ENCODE measurements at regions not wholly inside any gene's neighbourhood (a gene's known extent, or its start where the extent isn't known, plus 50 kb on each side); places are given as distances from the start of the nearest gene placed in this dataset.

DNA sequence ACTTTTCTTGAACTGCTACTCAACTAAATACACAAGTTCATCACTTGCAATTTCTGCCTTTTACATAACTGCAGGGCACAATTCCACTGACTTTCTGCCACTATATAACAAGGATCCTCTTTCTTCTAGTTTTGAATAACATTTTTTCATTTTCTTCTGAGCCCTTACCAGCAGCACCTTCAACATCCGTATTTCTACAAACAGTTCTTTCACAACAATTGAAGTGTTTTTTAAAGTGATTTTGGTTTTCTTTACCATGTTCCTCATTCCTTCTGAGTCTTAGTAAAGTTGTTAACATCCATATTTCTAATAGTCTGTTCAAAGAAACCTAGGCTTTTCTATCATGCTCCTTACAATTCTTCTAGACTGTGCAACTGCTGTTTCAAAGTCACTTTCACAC, 127.2 kb upstream of the PITX1 start:
- Histone ChIP-seq H3K36me3 (no peaks in the 10 kb centered on the region), H3K27me3 (no peaks in the 10 kb centered on the region), H3K9me3 (peaks cover 4 to 11% of the 10 kb centered on the region in 2 donors), H3K27ac (no peak overlapping the region), H3K4me1 (no peaks in the 10 kb centered on the region), H3K4me3 (no peak overlapping the region)
- in situ Hi-C loops (cut with MboI; ENCODE audit: low pct_ligation_motif_present in 1 of 4, low pct_unique_long_range_greater_than_20kb in 1 of 4, low sequenced_read_pairs in 3 of 4) (no loop called here), intact Hi-C loops (cut with DNase I; ENCODE audit: low total_unique reads) (no loop called here)
- WGBS, 2 donors (ENCODE audit: low coverage in 1 of 2): 41 to 57% methylated on average over 1 of the region's 1 CpG
- no peak for DNase-seq
- TF ChIP-seq EP300 (IDR thresholded peaks at IDR 0.05; ENCODE audit: low read depth): no peak
- TF ChIP-seq POLR2AphosphoS5 (IDR thresholded peaks at IDR 0.05): no peak
- no peak for TF ChIP-seq POLR2A (IDR thresholded peaks at IDR 0.05)
- TF ChIP-seq, protein P1, sequence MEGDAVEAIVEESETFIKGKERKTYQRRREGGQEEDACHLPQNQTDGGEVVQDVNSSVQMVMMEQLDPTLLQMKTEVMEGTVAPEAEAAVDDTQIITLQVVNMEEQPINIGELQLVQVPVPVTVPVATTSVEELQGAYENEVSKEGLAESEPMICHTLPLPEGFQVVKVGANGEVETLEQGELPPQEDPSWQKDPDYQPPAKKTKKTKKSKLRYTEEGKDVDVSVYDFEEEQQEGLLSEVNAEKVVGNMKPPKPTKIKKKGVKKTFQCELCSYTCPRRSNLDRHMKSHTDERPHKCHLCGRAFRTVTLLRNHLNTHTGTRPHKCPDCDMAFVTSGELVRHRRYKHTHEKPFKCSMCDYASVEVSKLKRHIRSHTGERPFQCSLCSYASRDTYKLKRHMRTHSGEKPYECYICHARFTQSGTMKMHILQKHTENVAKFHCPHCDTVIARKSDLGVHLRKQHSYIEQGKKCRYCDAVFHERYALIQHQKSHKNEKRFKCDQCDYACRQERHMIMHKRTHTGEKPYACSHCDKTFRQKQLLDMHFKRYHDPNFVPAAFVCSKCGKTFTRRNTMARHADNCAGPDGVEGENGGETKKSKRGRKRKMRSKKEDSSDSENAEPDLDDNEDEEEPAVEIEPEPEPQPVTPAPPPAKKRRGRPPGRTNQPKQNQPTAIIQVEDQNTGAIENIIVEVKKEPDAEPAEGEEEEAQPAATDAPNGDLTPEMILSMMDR (IDR thresholded peaks at IDR 0.05): no peak

DNA sequence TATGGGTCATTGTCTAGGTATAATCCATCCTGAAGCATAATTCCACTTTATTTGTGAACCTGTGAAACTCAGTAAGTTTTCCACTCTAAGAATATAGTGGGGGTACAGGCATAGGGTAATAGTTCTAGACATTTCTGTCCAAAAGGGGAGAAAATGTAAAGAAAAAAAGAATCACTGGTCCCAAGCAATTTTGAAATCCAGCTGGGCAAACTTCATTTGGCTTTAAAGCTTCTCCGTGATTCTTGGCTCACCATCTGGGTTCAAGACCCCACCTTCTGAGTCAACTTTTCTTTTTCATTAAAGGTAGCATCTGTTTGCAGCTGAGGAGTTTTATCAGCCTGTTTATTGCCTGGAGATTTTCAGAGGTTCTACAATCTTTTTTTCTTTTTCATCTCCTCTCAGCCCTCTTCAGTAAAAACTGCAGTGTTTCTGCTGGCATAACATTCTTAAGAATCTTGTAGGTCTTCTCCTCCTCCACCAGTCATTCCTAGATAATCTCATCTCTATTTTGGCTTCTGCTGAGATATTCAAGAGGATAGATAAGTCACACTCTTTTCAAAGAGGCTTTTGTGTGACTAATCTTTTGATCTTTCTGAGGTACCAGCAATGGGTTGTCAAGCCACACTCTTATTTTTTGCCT, 126.1 kb upstream of the PITX1 start:
- no peaks in the 10 kb centered on the region for H3K36me3 ChIP-seq
- in situ Hi-C loops (cut with MboI; ENCODE audit: low pct_ligation_motif_present in 1 of 4, low pct_unique_long_range_greater_than_20kb in 1 of 4, low sequenced_read_pairs in 3 of 4): no loop called here
- peaks cover 4 to 11% of the 10 kb centered on the region in 2 donors for H3K9me3 ChIP-seq
- no peak for DNase-seq
- H3K4me3 ChIP-seq: no peak overlapping the region
- H3K27me3 ChIP-seq: no peaks in the 10 kb centered on the region
- H3K4me1 ChIP-seq: no peaks in the 10 kb centered on the region
- intact Hi-C loops (cut with DNase I; ENCODE audit: low total_unique reads): no loop called here
- no peak for TF ChIP-seq POLR2AphosphoS5 (IDR thresholded peaks at IDR 0.05)
- TF ChIP-seq, protein P1 (IDR thresholded peaks at IDR 0.05): no peak
- no peak for TF ChIP-seq POLR2A (IDR thresholded peaks at IDR 0.05)
- TF ChIP-seq EP300 (IDR thresholded peaks at IDR 0.05; ENCODE audit: low read depth): no peak
- 43 to 48% methylated on average over 1 of the region's 1 CpG for WGBS, 2 donors (ENCODE audit: low coverage in 1 of 2)
- H3K27ac ChIP-seq: no peak overlapping the region

DNA sequence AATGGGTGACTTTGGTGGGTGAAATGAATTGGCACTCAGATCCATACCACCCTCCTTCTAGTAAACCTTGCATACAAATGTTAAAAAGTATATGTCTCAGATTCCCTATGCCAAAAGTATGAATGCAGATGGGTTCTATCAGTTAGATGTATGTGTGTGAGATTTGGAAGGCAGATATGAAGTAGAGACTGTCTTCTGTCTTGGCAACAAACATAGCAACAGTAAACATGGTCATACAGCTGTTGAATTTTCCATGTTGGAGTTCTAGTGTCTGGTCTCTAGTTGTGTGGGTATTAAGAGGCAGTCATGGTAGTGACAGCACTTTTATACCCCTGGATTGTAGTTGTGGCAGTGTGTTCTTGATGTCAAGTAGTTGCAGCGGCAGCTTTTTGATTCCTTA, 125.6 kb upstream of the PITX1 start:
- WGBS, 2 donors (ENCODE audit: low coverage in 1 of 2): 90% methylated on average over 1 of the region's 1 CpG; no CpG with 5 or more reads in 1 of the 2 donors

DNA sequence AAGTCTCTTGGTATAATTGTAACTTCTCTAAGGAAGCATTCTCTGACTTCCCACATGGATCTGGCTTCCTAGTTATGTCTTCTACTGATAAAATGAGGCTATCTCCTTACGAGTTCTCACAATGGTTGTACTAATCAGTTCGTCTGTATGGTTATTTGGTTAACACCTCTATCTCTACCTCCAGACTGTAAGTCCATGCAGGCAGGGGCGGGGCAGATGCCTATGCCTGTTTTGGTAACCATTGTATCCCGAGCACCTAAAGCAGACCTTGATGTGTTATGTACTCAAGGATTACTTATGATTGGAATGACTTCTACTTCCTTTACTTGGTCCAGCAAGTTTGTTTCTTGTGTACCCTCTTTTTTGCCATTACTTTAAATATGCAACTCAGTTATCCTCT, 125.0 kb upstream of the PITX1 start:
- H3K4me1 ChIP-seq: no peaks in the 10 kb centered on the region
- in situ Hi-C loops (cut with MboI; ENCODE audit: low pct_ligation_motif_present in 1 of 4, low pct_unique_long_range_greater_than_20kb in 1 of 4, low sequenced_read_pairs in 3 of 4) (no loop called here), intact Hi-C loops (cut with DNase I; ENCODE audit: low total_unique reads) (no loop called here)
- no peak for DNase-seq
- H3K27me3 ChIP-seq: no peaks in the 10 kb centered on the region
- no peak overlapping the region for H3K4me3 ChIP-seq
- H3K27ac ChIP-seq: no peak overlapping the region
- WGBS, 2 donors (ENCODE audit: low coverage in 1 of 2): 78 to 90% methylated on average over 4 of the region's 4 CpGs
- TF ChIP-seq POLR2A (IDR thresholded peaks at IDR 0.05) (no peak), EP300 (IDR thresholded peaks at IDR 0.05; ENCODE audit: low read depth) (no peak), POLR2AphosphoS5 (IDR thresholded peaks at IDR 0.05) (no peak)
- TF ChIP-seq, protein P1 (IDR thresholded peaks at IDR 0.05): no peak
- peaks cover 4 to 11% of the 10 kb centered on the region in 2 donors for H3K9me3 ChIP-seq
- H3K36me3 ChIP-seq: no peaks in the 10 kb centered on the region

More for the DNA sequence above, 125.6 kb upstream of the PITX1 start:
- no peak overlapping the region for H3K27ac ChIP-seq
- H3K9me3 ChIP-seq: peaks cover 4 to 11% of the 10 kb centered on the region in 2 donors
- in situ Hi-C loops (cut with MboI; ENCODE audit: low pct_ligation_motif_present in 1 of 4, low pct_unique_long_range_greater_than_20kb in 1 of 4, low sequenced_read_pairs in 3 of 4): no loop called here
- intact Hi-C loops (cut with DNase I; ENCODE audit: low total_unique reads): no loop called here
- no peaks in the 10 kb centered on the region for H3K4me1 ChIP-seq
- H3K36me3 ChIP-seq: no peaks in the 10 kb centered on the region
- no peak for DNase-seq
- H3K27me3 ChIP-seq: no peaks in the 10 kb centered on the region
- H3K4me3 ChIP-seq: no peak overlapping the region
- TF ChIP-seq POLR2AphosphoS5 (IDR thresholded peaks at IDR 0.05): no peak
- TF ChIP-seq POLR2A (IDR thresholded peaks at IDR 0.05): no peak
- no peak for TF ChIP-seq EP300 (IDR thresholded peaks at IDR 0.05; ENCODE audit: low read depth)
- TF ChIP-seq, protein P1 (IDR thresholded peaks at IDR 0.05): no peak
